Tibial nerve (tissue), 4 donors: ENCODE measurements at regions not wholly inside any gene's neighbourhood (a gene's known extent, or its start where the extent isn't known, plus 50 kb on each side); places are given as distances from the start of the nearest gene placed in this dataset.

Experiments used
- CTCF ChIP-seq, 5 experiments: fragments of 200-600 bp in 3 of 5; fragments of 450-650 bp in 2 of 5; sonication (generic) in 3 of 5; IDR thresholded peaks; one replicate each; pipeline ENCODE4 v1.5.1; 2016 to 2019; ENCODE audit warnings: antibody characterized with exemption in 5 of 5, mild to moderate bottlenecking in 3 of 5, moderate library complexity in 2 of 5
- EP300 ChIP-seq, 2 donors: sonication (generic); formaldehyde crosslinking; IDR thresholded peaks; one replicate each; pipeline ENCODE4 v1.6.1; 2017; ENCODE audit warnings: antibody characterized with exemption in 2 of 2, mild to moderate bottlenecking in 1 of 2
- POLR2A ChIP-seq, 2 donors: fragments of 450-650 bp; IDR thresholded peaks; one replicate each; pipeline ENCODE4 v1.6.1; 2017; ENCODE audit warnings: antibody characterized with exemption in 2 of 2, mild to moderate bottlenecking in 2 of 2, moderate library complexity in 2 of 2

DNA sequence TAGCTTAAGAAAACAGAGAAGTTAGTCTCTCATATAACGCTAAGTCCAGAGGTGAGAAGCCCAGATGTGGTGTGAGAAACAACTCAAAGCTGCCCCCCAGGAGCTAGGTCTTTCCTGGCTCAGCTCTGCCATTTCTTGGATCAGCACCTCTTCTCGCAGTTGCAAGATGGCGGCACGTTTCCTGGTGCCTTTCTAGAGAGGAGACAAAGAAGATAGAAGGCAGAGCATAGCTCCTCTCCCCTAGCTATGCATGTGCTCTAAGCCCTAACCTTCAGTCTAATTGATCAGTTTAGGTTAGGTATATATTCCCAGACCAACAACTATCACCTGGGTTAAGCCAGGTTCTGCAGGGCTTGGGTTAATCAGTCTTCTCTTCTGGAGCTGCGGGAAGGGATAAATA lies 119.5 kb upstream of the RAB12 start:
- no peak for TF ChIP-seq POLR2A (IDR thresholded peaks at IDR 0.05)
- no peak for TF ChIP-seq CTCF (IDR thresholded peaks at IDR 0.05)
- no peak for TF ChIP-seq EP300 (IDR thresholded peaks at IDR 0.05)
